ENCODE measurements at regions not wholly inside any gene's neighbourhood (a gene's known extent, or its start where the extent isn't known, plus 50 kb on each side); places are given as distances from the start of the nearest gene placed in this dataset.

DNA sequence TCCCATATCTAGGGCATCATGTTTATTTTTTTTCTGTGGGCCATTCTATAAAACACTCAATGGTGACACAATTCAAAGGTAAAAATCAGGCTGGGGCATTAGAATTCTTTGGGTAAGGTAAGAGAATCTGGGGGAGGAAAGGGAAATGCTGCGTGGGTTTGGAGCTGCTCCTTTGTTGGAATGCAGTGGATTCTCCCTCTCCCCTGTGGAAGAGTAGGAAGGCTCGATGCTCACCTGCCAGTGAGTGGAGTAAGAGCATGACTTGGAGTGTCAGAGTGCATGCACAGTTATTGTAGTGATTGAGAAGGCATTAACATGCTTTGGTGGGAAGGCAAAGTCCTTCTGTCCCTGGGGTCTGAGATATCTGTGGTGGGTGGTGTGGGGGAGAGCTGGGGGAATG, 280.0 kb downstream of the PDCD6IP start:
- TF ChIP-seq, protein P1, sequence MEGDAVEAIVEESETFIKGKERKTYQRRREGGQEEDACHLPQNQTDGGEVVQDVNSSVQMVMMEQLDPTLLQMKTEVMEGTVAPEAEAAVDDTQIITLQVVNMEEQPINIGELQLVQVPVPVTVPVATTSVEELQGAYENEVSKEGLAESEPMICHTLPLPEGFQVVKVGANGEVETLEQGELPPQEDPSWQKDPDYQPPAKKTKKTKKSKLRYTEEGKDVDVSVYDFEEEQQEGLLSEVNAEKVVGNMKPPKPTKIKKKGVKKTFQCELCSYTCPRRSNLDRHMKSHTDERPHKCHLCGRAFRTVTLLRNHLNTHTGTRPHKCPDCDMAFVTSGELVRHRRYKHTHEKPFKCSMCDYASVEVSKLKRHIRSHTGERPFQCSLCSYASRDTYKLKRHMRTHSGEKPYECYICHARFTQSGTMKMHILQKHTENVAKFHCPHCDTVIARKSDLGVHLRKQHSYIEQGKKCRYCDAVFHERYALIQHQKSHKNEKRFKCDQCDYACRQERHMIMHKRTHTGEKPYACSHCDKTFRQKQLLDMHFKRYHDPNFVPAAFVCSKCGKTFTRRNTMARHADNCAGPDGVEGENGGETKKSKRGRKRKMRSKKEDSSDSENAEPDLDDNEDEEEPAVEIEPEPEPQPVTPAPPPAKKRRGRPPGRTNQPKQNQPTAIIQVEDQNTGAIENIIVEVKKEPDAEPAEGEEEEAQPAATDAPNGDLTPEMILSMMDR (IDR thresholded peaks at IDR 0.05), result no peak
- no peak for TF ChIP-seq POLR2A (IDR thresholded peaks at IDR 0.05)

Data from Peyer's patch (tissue), 4 donors.